ENCODE measurements at regions not wholly inside any gene's neighbourhood (a gene's known extent, or its start where the extent isn't known, plus 50 kb on each side); places are given as distances from the start of the nearest gene placed in this dataset.

- no peak overlapping the region for H2BK120ac ChIP-seq (replicated peaks; ENCODE audit: low read depth, low read length)
- no peak overlapping the region for H3K9ac ChIP-seq (replicated peaks in 1 of 4; ENCODE audit: extremely low read depth in 1 of 4, low read depth in 3 of 4, low read length in 3 of 4)
- no peak overlapping the region for H4K8ac ChIP-seq (ENCODE audit: extremely low read depth, insufficient read depth, low read length)
- no peaks in the 10 kb centered on the region for H3K23me2 ChIP-seq (ENCODE audit: low read depth, low read length)
- H3K23ac ChIP-seq (ENCODE audit: insufficient read length): no peak overlapping the region
- H2BK20ac ChIP-seq (ENCODE audit: low read length): no peak overlapping the region
- H3K79me2 ChIP-seq (ENCODE audit: control insufficient read depth in 1 of 2, insufficient read depth in 2 of 2, low read length in 2 of 2): no peaks in the 10 kb centered on the region
- FAIRE-seq (no peak), DNase-seq (ENCODE audit: low read depth in 1 of 2, low spot score in 2 of 2) (no peak)
- ChIA-PET CTCF (ENCODE audit: partially characterized antibody) (no interaction called here), POLR2A (ENCODE audit: partially characterized antibody) (interaction anchor here (0.6 kb wide), 1 partner anchor 347 kb away, joined by 4 read pairs; no protein-coding TSS in a partner anchor)
- no peak overlapping the region for H4K5ac ChIP-seq (ENCODE audit: insufficient read length, low read depth, low read length)
- peaks cover 5 to 9% of the 10 kb centered on the region in 2 experiments; a peak in 2 of 4 replicates for H3K9me3 ChIP-seq (ENCODE audit: insufficient read depth in 2 of 2, low read depth in 1 of 2, low read length in 1 of 2)
- H3K4me3 ChIP-seq (ENCODE audit: extremely low read depth in 1 of 4, insufficient read depth in 2 of 4, low read depth in 3 of 4, low read length in 4 of 4): no peak overlapping the region
- no peak overlapping the region for H2AK5ac ChIP-seq (ENCODE audit: low read depth, low read length)
- H3K18ac ChIP-seq (ENCODE audit: extremely low read depth, low read length): no peak overlapping the region
- no peak overlapping the region for H3K27ac ChIP-seq (ENCODE audit: low read depth, low read length)
- H3K4me1 ChIP-seq (replicated peaks in 1 of 4; ENCODE audit: control insufficient read depth in 3 of 4, insufficient read depth in 4 of 4, low read length in 3 of 4): no peaks in the 10 kb centered on the region
- no peak overlapping the region for H3K4ac ChIP-seq (replicated peaks; ENCODE audit: insufficient read length, low read depth, low read length)
- H2BK5ac ChIP-seq (ENCODE audit: low read depth, low read length): no peak overlapping the region
- no peak overlapping the region for H2AFZ ChIP-seq (ENCODE audit: low read length)
- no peak overlapping the region for H3K56ac ChIP-seq (replicated peaks; ENCODE audit: insufficient read length, low read depth, low read length)
- no peak overlapping the region for H4K91ac ChIP-seq (replicated peaks; ENCODE audit: insufficient read length, low read length)
- 87% methylated on average over 1 of the region's 1 CpG; no CpG with 5 or more reads in 1 of the 2 experiments for WGBS, 2 experiments (ENCODE audit: extremely low coverage in 1 of 2, insufficient coverage in 1 of 2, insufficient read length in 1 of 2, insufficient replicate concordance in 2 of 2, low coverage in 1 of 2, low lambda C conversion rate in 2 of 2, missing lambda C conversion rate in 1 of 2)
- H3K79me1 ChIP-seq (ENCODE audit: low read depth, low read length): no peaks in the 10 kb centered on the region
- H3K27me3 ChIP-seq (replicated peaks in 1 of 4; ENCODE audit: control insufficient read depth in 3 of 4, extremely low read depth in 1 of 4, insufficient read depth in 3 of 4, low read length in 3 of 4): no peaks in the 10 kb centered on the region
- no peak overlapping the region for H3K4me2 ChIP-seq (ENCODE audit: insufficient read depth in 1 of 2, low read depth in 2 of 2, low read length in 2 of 2)
- H2BK15ac ChIP-seq (ENCODE audit: low read length): no peak overlapping the region
- no peaks in the 10 kb centered on the region for H3K36me3 ChIP-seq (ENCODE audit: control insufficient read depth in 2 of 4, insufficient read depth in 4 of 4, low read length in 3 of 4)
- H2BK12ac ChIP-seq (ENCODE audit: low read depth, low read length): no peak overlapping the region
- no peaks in the 10 kb centered on the region for H4K20me1 ChIP-seq (replicated peaks in 1 of 2; ENCODE audit: control insufficient read depth in 1 of 2, insufficient read depth in 2 of 2, low read length in 2 of 2)
- H3K14ac ChIP-seq (ENCODE audit: insufficient read length): no peak overlapping the region
- TF ChIP-seq ASH2L (IDR thresholded peaks at IDR 0.05; ENCODE audit: low read length) (no peak), YY1 (IDR thresholded peaks at IDR 0.05; ENCODE audit: low read depth, low read length) (no peak), CEBPB (IDR thresholded peaks at IDR 0.05; ENCODE audit: low read depth, low read length) (no peak), E2F6 (IDR thresholded peaks at IDR 0.05) (no peak), RFX5 (IDR thresholded peaks at IDR 0.05; ENCODE audit: borderline replicate concordance, low read depth, low read length) (no peak), POU5F1 (IDR thresholded peaks at IDR 0.05; ENCODE audit: low read depth, low read length) (no peak), SP1 (IDR thresholded peaks at IDR 0.05; ENCODE audit: low read depth, low read length) (no peak), EGR1 (IDR thresholded peaks at IDR 0.05; ENCODE audit: borderline replicate concordance, low read depth, low read length) (no peak), RAD21 (IDR thresholded peaks at IDR 0.05 in 1 of 2, conservative IDR thresholded peaks at IDR 0.05 in 1 of 2; ENCODE audit: low read depth in 2 of 2, low read length in 2 of 2) (no peak), POLR2AphosphoS5 (IDR thresholded peaks at IDR 0.05; ENCODE audit: low read depth, low read length) (no peak), HDAC6 (IDR thresholded peaks at IDR 0.05; ENCODE audit: low read depth, low read length) (no peak), TAF7 (optimal IDR thresholded peaks at IDR 0.05; ENCODE audit: borderline replicate concordance, low read depth, low read length) (no peak), CBX5 (IDR thresholded peaks at IDR 0.05; ENCODE audit: low read depth, low read length) (no peak), SAP30 (IDR thresholded peaks at IDR 0.05; ENCODE audit: insufficient read depth, insufficient replicate concordance, low read length) (no peak), GTF2F1 (IDR thresholded peaks at IDR 0.05; ENCODE audit: borderline replicate concordance, low read depth, low read length) (no peak)
These were observed 2047.7 kb downstream of the NCAM2 start for GRCh38 chr21:23045955-23046354.

Measured in H1 (cell line).